Adrenal gland (tissue), 9 donors: ENCODE measurements at regions not wholly inside any gene's neighbourhood (a gene's known extent, or its start where the extent isn't known, plus 50 kb on each side); places are given as distances from the start of the nearest gene placed in this dataset.

Source experiments
- DNase-seq, 7 donors: peaks; one replicate each; pipeline ENCODE4 v3.0.0-alpha.2; 2019 to 2020
- H3K27ac ChIP-seq, 5 donors: fragments of 200-600 bp; sonication (generic) in 4 of 5; 1 replicate in 3 of 5; 2 replicates in 2 of 5; pipeline versions ENCODE4 v1.5.1 to v1.8.0; 2016 to 2020; ENCODE audit warnings: mild to moderate bottlenecking in 1 of 5
- H3K27me3 ChIP-seq: fragments of 200-600 bp; 2 replicates; pipeline ENCODE4 v1.8.0; 2021
- H3K36me3 ChIP-seq, 2 donors: fragments of 200-600 bp; replicated peaks in 1 of 2; 1 replicate in 1 of 2; 2 replicates in 1 of 2; pipeline versions ENCODE4 v1.5.1 to v1.8.0; 2018 to 2022
- H3K4me1 ChIP-seq, 2 donors: fragments of 200-600 bp; replicated peaks in 1 of 2; 1 replicate in 1 of 2; 2 replicates in 1 of 2; pipeline versions ENCODE4 v1.5.1 to v1.8.0; 2018 to 2021
- H3K4me3 ChIP-seq, 4 donors: fragments of 200-600 bp; sonication (generic) in 3 of 4; one replicate each; pipeline ENCODE4 v1.5.1; 2016 to 2018
- H3K9me3 ChIP-seq, 3 donors: fragments of 200-600 bp; sonication (generic) in 1 of 3; replicated peaks in 1 of 3; 1 replicate in 2 of 3; 2 replicates in 1 of 3; pipeline versions ENCODE4 v1.5.1 to v1.8.0; 2016 to 2021
- POLR2A ChIP-seq, 2 donors: fragments of 450-650 bp; IDR thresholded peaks; one replicate each; pipeline ENCODE4 v1.6.1; 2017; ENCODE audit warnings: antibody characterized with exemption in 2 of 2, mild to moderate bottlenecking in 2 of 2, moderate library complexity in 1 of 2
- WGBS, 4 donors: extraction: QIAGEN DNeasy Blood & Tissue Kit in 2 of 4; methylation state at CpG; one replicate each; pipeline versions ENCODE4 v1.1.5 to v1.1.7; 2013 to 2017; 5-methylcytosine and 5-hydroxymethylcytosine counted together
- intact Hi-C, 2 donors: fragments of 100-400 bp; cut with DNase I; formaldehyde crosslinking; loops; one replicate each; pipeline versions ENCODE4 v1.14.1 to v1.15.0; 2022 to 2023
- TF ChIP-seq, protein P1 (sequence below), 6 experiments: fragments of 450-650 bp in 4 of 6; fragments of 200-600 bp in 2 of 6; sonication (generic) in 1 of 6; IDR thresholded peaks; 1 replicate in 5 of 6; 2 replicates in 1 of 6; pipeline versions ENCODE4 v1.5.1 to v1.8.0; 2016 to 2021; ENCODE audit warnings: antibody characterized with exemption in 6 of 6, mild to moderate bottlenecking in 2 of 6, moderate library complexity in 1 of 6
- donor health status: healthy with polysubstance abuse.
- donor health status: Bipolar disorder and iron deficiency.
- donor health status: DM: yes; HTN: yes; CAD: no.
- donor health status: DM: no; HTN: no; CAD: no.
- donor health status: DM: no; HTN: no; CAD: no.

DNA sequence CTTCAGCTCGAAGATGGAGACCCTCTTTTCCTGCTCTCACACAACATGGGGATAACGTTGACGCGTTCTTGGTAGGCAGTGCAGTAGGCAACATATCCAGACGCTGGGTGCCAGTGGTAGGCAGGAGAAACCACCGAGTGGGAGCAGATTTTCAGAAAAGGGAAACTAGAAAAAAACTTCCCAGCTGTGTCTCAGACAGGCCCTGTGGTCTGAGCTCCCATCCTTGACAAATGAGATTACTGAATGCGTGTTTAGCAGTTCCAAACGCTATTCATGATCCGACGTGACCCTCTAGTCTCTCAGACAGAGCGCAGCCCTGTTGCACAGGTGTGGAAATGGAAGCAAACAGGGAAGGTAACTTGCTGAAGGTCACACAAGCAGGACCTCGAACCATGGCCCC lies 83.9 kb upstream of the DUSP22 start:
- no peak overlapping the region for H3K27ac ChIP-seq
- H3K27me3 ChIP-seq, result no peaks in the 10 kb centered on the region
- TF ChIP-seq, protein P1, sequence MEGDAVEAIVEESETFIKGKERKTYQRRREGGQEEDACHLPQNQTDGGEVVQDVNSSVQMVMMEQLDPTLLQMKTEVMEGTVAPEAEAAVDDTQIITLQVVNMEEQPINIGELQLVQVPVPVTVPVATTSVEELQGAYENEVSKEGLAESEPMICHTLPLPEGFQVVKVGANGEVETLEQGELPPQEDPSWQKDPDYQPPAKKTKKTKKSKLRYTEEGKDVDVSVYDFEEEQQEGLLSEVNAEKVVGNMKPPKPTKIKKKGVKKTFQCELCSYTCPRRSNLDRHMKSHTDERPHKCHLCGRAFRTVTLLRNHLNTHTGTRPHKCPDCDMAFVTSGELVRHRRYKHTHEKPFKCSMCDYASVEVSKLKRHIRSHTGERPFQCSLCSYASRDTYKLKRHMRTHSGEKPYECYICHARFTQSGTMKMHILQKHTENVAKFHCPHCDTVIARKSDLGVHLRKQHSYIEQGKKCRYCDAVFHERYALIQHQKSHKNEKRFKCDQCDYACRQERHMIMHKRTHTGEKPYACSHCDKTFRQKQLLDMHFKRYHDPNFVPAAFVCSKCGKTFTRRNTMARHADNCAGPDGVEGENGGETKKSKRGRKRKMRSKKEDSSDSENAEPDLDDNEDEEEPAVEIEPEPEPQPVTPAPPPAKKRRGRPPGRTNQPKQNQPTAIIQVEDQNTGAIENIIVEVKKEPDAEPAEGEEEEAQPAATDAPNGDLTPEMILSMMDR (IDR thresholded peaks at IDR 0.05), result no peak
- no peak for TF ChIP-seq POLR2A (IDR thresholded peaks at IDR 0.05)
- 62 to 75% (median 72%) methylated on average over 9 to 12 of the region's 12 CpGs for WGBS, 4 donors
- DNase-seq, result no peak
- no peaks in the 10 kb centered on the region for H3K36me3 ChIP-seq
- no peaks in the 10 kb centered on the region for H3K4me1 ChIP-seq
- no peak overlapping the region for H3K4me3 ChIP-seq
- intact Hi-C loops, result no loop called here
- no peaks in the 10 kb centered on the region for H3K9me3 ChIP-seq

GRCh38 chr6:208938-209337 lies 83.3 kb upstream of the DUSP22 start:
- WGBS, 4 donors, result 81 to 90% (median 86%) methylated on average over 7 of the region's 7 CpGs
- TF ChIP-seq POLR2A (IDR thresholded peaks at IDR 0.05), result no peak
- TF ChIP-seq, protein P1 (IDR thresholded peaks at IDR 0.05), result no peak

GRCh38 chr6:209432-210103 lies 82.7 kb upstream of the DUSP22 start:
- WGBS, 4 donors, result 86 to 89% (median 86%) methylated on average over 27 of the region's 27 CpGs
- Histone ChIP-seq H3K4me1 (no peaks in the 10 kb centered on the region), H3K27ac (no peak overlapping the region), H3K27me3 (no peaks in the 10 kb centered on the region), H3K4me3 (no peak overlapping the region), H3K36me3 (no peaks in the 10 kb centered on the region), H3K9me3 (peaks cover 0 to 3% (median 0%) of the 10 kb centered on the region in 3 donors)
- intact Hi-C loops, result no loop called here
- no peak for DNase-seq
- TF ChIP-seq POLR2A (IDR thresholded peaks at IDR 0.05), result no peak
- TF ChIP-seq, protein P1 (IDR thresholded peaks at IDR 0.05), result no peak

More at GRCh38 chr6:208938-209337, 83.3 kb upstream of the DUSP22 start:
- no peaks in the 10 kb centered on the region for H3K36me3 ChIP-seq
- intact Hi-C loops, result no loop called here
- DNase-seq, result no peak
- no peaks in the 10 kb centered on the region for H3K4me1 ChIP-seq
- H3K4me3 ChIP-seq, result no peak overlapping the region
- H3K27me3 ChIP-seq, result no peaks in the 10 kb centered on the region
- peaks cover 0 to under 1% (median 0%) of the 10 kb centered on the region in 3 donors for H3K9me3 ChIP-seq
- H3K27ac ChIP-seq, result no peak overlapping the region

- no peak for DNase-seq
- Histone ChIP-seq H3K4me1 (no peaks in the 10 kb centered on the region), H3K27ac (no peak overlapping the region), H3K9me3 (peaks cover 0 to 3% (median 0%) of the 10 kb centered on the region in 3 donors), H3K36me3 (no peaks in the 10 kb centered on the region), H3K4me3 (no peak overlapping the region), H3K27me3 (no peaks in the 10 kb centered on the region)
- intact Hi-C loops, result no loop called here
- TF ChIP-seq, protein P1 (IDR thresholded peaks at IDR 0.05), result no peak
- TF ChIP-seq POLR2A (IDR thresholded peaks at IDR 0.05), result no peak
- 74 to 82% (median 79%) methylated on average over 5 to 7 of the region's 7 CpGs for WGBS, 4 donors
Measured at GRCh38 chr6:210104-210456, 82.2 kb upstream of the DUSP22 start.
